GM23338 (cell line): ENCODE measurements at regions not wholly inside any gene's neighbourhood (a gene's known extent, or its start where the extent isn't known, plus 50 kb on each side); places are given as distances from the start of the nearest gene placed in this dataset.

Experiments
- ATAC-seq: fragments of 200-7000 bp; cut with Tn5 transposase; 3 replicates; pipeline ENCODE4 v1.9.1; 2020
- DNase-seq: peaks from one replicate; pipeline ENCODE4 v3.0.0-alpha.2; 2015; ENCODE audit warnings: low spot score
- H2AFZ ChIP-seq: fragments of 200-600 bp; sonication (generic); 2 replicates; pipeline ENCODE4 v1.8.0; 2016; ENCODE audit warnings: antibody characterized with exemption, mild to moderate bottlenecking, moderate library complexity
- H3F3A ChIP-seq: fragments of 200-600 bp; sonication (generic); replicated peaks from 2 replicates; pipeline ENCODE4 v1.8.0; 2017; ENCODE audit warnings: antibody characterized with exemption, mixed run types, low read depth
- H3K27ac ChIP-seq: fragments of 200-600 bp; sonication (generic); 2 replicates; pipeline ENCODE4 v1.6.1; 2016; ENCODE audit warnings: low read depth
- H3K27me3 ChIP-seq: fragments of 200-600 bp; sonication (generic); 2 replicates; pipeline ENCODE4 v1.8.0; 2016; ENCODE audit warnings: mild to moderate bottlenecking, mixed run types, moderate library complexity; ENCODE audit not compliant: insufficient read depth
- H3K36me3 ChIP-seq: fragments of 200-600 bp; sonication (generic); 2 replicates; pipeline ENCODE4 v1.8.0; 2016; ENCODE audit warnings: mild to moderate bottlenecking; ENCODE audit not compliant: insufficient read depth
- H3K4me1 ChIP-seq: fragments of 200-600 bp; sonication (generic); 2 replicates; pipeline ENCODE4 v1.8.0; 2016; ENCODE audit warnings: mild to moderate bottlenecking, moderate library complexity; ENCODE audit not compliant: insufficient read depth
- H3K4me2 ChIP-seq: fragments of 200-600 bp; sonication (generic); 2 replicates; pipeline ENCODE4 v1.7.1; 2017; ENCODE audit warnings: mixed run types
- H3K4me3 ChIP-seq: fragments of 200-600 bp; sonication (generic); 2 replicates; pipeline ENCODE4 v1.6.1; 2016; ENCODE audit warnings: mixed run types
- H3K79me2 ChIP-seq: fragments of 200-600 bp; sonication (generic); replicated peaks from 2 replicates; pipeline ENCODE4 v1.8.0; 2017; ENCODE audit warnings: mild to moderate bottlenecking; ENCODE audit not compliant: insufficient read depth
- H3K9me2 ChIP-seq: fragments of 200-600 bp; sonication (generic); 2 replicates; pipeline ENCODE4 v1.8.0; 2017; ENCODE audit not compliant: insufficient read depth
- H4K20me1 ChIP-seq: fragments of 200-600 bp; sonication (generic); replicated peaks from 2 replicates; pipeline ENCODE4 v1.8.0; 2017; ENCODE audit warnings: mild to moderate bottlenecking; ENCODE audit not compliant: insufficient read depth
- H3K27ac Mint-ChIP-seq: 2 replicates; pipeline ENCODE4 v1.8.0; 2020; ENCODE audit warnings: inconsistent platforms, mild to moderate bottlenecking, moderate library complexity, mixed read lengths
- H3K27me3 Mint-ChIP-seq: 3 replicates; pipeline ENCODE4 v1.8.0; 2022; ENCODE audit warnings: low read depth, mild to moderate bottlenecking, moderate library complexity, mixed read lengths, inconsistent platforms; ENCODE audit not compliant: insufficient read depth, poor library complexity
- H3K36me3 Mint-ChIP-seq: 3 replicates; pipeline ENCODE4 v1.8.0; 2021; ENCODE audit warnings: low read depth, mild to moderate bottlenecking, inconsistent platforms, moderate library complexity, mixed read lengths
- H3K4me1 Mint-ChIP-seq: 3 replicates; pipeline ENCODE4 v1.8.0; 2020; ENCODE audit warnings: mild to moderate bottlenecking, inconsistent platforms, mixed read lengths
- H3K4me3 Mint-ChIP-seq: 3 replicates; pipeline ENCODE4 v1.8.0; 2021; ENCODE audit warnings: moderate library complexity, mild to moderate bottlenecking, inconsistent platforms, mixed read lengths
- H3K9me3 Mint-ChIP-seq: 3 replicates; pipeline ENCODE4 v1.8.0; 2020; ENCODE audit warnings: moderate library complexity, mild to moderate bottlenecking, inconsistent platforms, mixed read lengths
- CREB1 ChIP-seq: fragments of 250-450 bp; sonication (Bioruptor Pico); IDR thresholded peaks from 2 replicates; pipeline ENCODE4 v1.5.0; 2020; ENCODE audit warnings: low read depth, mild to moderate bottlenecking, moderate library complexity
- ETS1 ChIP-seq: IDR thresholded peaks from 2 replicates; pipeline ENCODE4 v1.6.1; 2016; ENCODE audit warnings: antibody characterized with exemption
- EZH2 ChIP-seq: fragments of 200-600 bp; sonication (generic); IDR thresholded peaks from one replicate; pipeline ENCODE4 v1.8.0; 2017; ENCODE audit warnings: antibody characterized with exemption, mild to moderate bottlenecking, low read depth; ENCODE audit not compliant: unreplicated experiment
- EZH2phosphoT487 ChIP-seq: fragments of 200-600 bp; sonication (generic); IDR thresholded peaks from one replicate; pipeline ENCODE4 v1.8.1; 2018; ENCODE audit warnings: antibody characterized with exemption; ENCODE audit not compliant: unreplicated experiment
- JUNB ChIP-seq: IDR thresholded peaks from one replicate; pipeline ENCODE4 v1.6.1; 2016; ENCODE audit warnings: antibody characterized with exemption; ENCODE audit not compliant: unreplicated experiment
- NANOG ChIP-seq: IDR thresholded peaks from 2 replicates; pipeline ENCODE4 v1.6.1; 2016; ENCODE audit warnings: antibody characterized with exemption, borderline replicate concordance
- POLR2AphosphoS5 ChIP-seq: IDR thresholded peaks from 2 replicates; pipeline ENCODE4 v1.6.1; 2016; ENCODE audit warnings: antibody characterized with exemption, low read depth
- STAT1 ChIP-seq: IDR thresholded peaks from one replicate; pipeline ENCODE4 v1.6.1; 2016; ENCODE audit warnings: antibody characterized with exemption; ENCODE audit not compliant: unreplicated experiment
- ZNF114 ChIP-seq: fragments of 250-450 bp; sonication (Bioruptor Pico); IDR thresholded peaks from 2 replicates; pipeline ENCODE4 v1.5.0; 2020; ENCODE audit warnings: mild to moderate bottlenecking, moderate library complexity
- ZNF331 ChIP-seq: fragments of 250-450 bp; sonication (Bioruptor Pico); IDR thresholded peaks from 2 replicates; pipeline ENCODE4 v1.5.0; 2020; ENCODE audit warnings: low read depth, mild to moderate bottlenecking, moderate library complexity
- ZNF462 ChIP-seq: fragments of 250-450 bp; sonication (Bioruptor Pico); IDR thresholded peaks from 2 replicates; pipeline ENCODE4 v1.5.0; 2020; ENCODE audit warnings: mild to moderate bottlenecking, moderate library complexity

GRCh38 chr10:78584681-78585080 is 484.1 kb upstream of the ZMIZ1 start:
- peaks cover 9% of the 10 kb centered on the region; the same call in 1 of the 2 replicates for H3K9me2 ChIP-seq
- peaks cover 6% of the 10 kb centered on the region; the same call in 1 of the 2 replicates for H3K4me1 ChIP-seq
- H2AFZ ChIP-seq, result no peak overlapping the region
- H3F3A ChIP-seq, result no peaks in the 10 kb centered on the region
- Mint-ChIP-seq H3K27ac (no peak overlapping the region), H3K27me3 (peaks cover 6% of the 10 kb centered on the region), H3K36me3 (no peaks in the 10 kb centered on the region), H3K9me3 (no peaks in the 10 kb centered on the region), H3K4me1 (peaks cover 3% of the 10 kb centered on the region; the same call in 1 of the 3 replicates), H3K4me3 (no peak overlapping the region)
- no peak overlapping the region for H3K4me2 ChIP-seq
- TF ChIP-seq ZNF114, result no peak
- no peak for TF ChIP-seq ETS1
- no peak for DNase-seq
- H3K27ac ChIP-seq, result no peak overlapping the region
- no peaks in the 10 kb centered on the region for H3K36me3 ChIP-seq
- no peak for ATAC-seq
- H4K20me1 ChIP-seq, result no peaks in the 10 kb centered on the region
- H3K27me3 ChIP-seq, result no peaks in the 10 kb centered on the region
- no peak overlapping the region for H3K4me3 ChIP-seq
- no peaks in the 10 kb centered on the region for H3K79me2 ChIP-seq

- Histone ChIP-seq H2AFZ (no peak overlapping the region), H3K79me2 (no peaks in the 10 kb centered on the region), H3K27ac (no peak overlapping the region), H3K4me1 (peaks cover 6% of the 10 kb centered on the region; the same call in 1 of the 2 replicates), H3K4me3 (no peak overlapping the region), H3K9me2 (peaks cover 9% of the 10 kb centered on the region; the same call in 1 of the 2 replicates), H3F3A (no peaks in the 10 kb centered on the region), H3K27me3 (no peaks in the 10 kb centered on the region), H4K20me1 (no peaks in the 10 kb centered on the region), H3K36me3 (no peaks in the 10 kb centered on the region), H3K4me2 (no peak overlapping the region)
- H3K27ac Mint-ChIP-seq, result no peak overlapping the region
- DNase-seq (no peak), ATAC-seq (no peak)
- peaks cover 3% of the 10 kb centered on the region; the same call in 1 of the 3 replicates for H3K4me1 Mint-ChIP-seq
- H3K27me3 Mint-ChIP-seq, result peaks cover 6% of the 10 kb centered on the region
- no peak overlapping the region for H3K4me3 Mint-ChIP-seq
- H3K9me3 Mint-ChIP-seq, result peaks cover 5% of the 10 kb centered on the region; the same call in 1 of the 3 replicates
- no peaks in the 10 kb centered on the region for H3K36me3 Mint-ChIP-seq
- TF ChIP-seq STAT1 (no peak), EZH2 (no peak), ETS1 (no peak), ZNF462 (CRISPR knock-in tag) (no peak), EZH2phosphoT487 (no peak), CREB1 (CRISPR knock-in tag) (no peak), NANOG (no peak), ZNF331 (CRISPR knock-in tag) (no peak), POLR2AphosphoS5 (no peak), JUNB (no peak)
Observed at GRCh38 chr10:78585952-78586351, 482.8 kb upstream of the ZMIZ1 start.
